H1 (cell line): ENCODE measurements at regions not wholly inside any gene's neighbourhood (a gene's known extent, or its start where the extent isn't known, plus 50 kb on each side); places are given as distances from the start of the nearest gene placed in this dataset.

Experiments used
- CTCF ChIA-PET: fragments of 300-600 bp; sonication (Branson Sonifier 250); formaldehyde crosslinking; loops from one replicate; lab custom pipeline; 2021; ENCODE audit not compliant: partially characterized antibody; lab: Charles Lee
- POLR2A ChIA-PET: fragments of 300-600 bp; sonication (Branson Sonifier 250); formaldehyde crosslinking; loops from one replicate; lab custom pipeline; 2021; ENCODE audit warnings: inconsistent platforms; ENCODE audit not compliant: partially characterized antibody; lab: Charles Lee
- DNase-seq, 2 experiments: peaks; one replicate each; pipeline versions ENCODE4 v3.0.0 to v3.0.0-alpha.2; 2010 to 2022; ENCODE audit warnings: low spot score in 2 of 2, low read depth in 1 of 2, mixed read lengths in 1 of 2
- FAIRE-seq: peaks from 2 replicates; lab custom pipeline; 2011; peaks lifted over from hg19 to GRCh38; lab: Jason Lieb, UNC
- H2AFZ ChIP-seq: 2 replicates; pipeline ENCODE4 v1.8.1; 2012; ENCODE audit warnings: low read length, inconsistent platforms
- H2AK5ac ChIP-seq: 2 replicates; pipeline ENCODE4 v1.6.1; 2013; ENCODE audit warnings: low read depth, low read length
- H2BK120ac ChIP-seq: replicated peaks from 2 replicates; pipeline ENCODE3; 2013; ENCODE audit warnings: low read depth, low read length, inconsistent platforms
- H2BK12ac ChIP-seq: 2 replicates; pipeline ENCODE4 v1.6.1; 2013; ENCODE audit warnings: low read depth, low read length
- H2BK15ac ChIP-seq: 2 replicates; pipeline ENCODE4 v1.6.1; 2013; ENCODE audit warnings: low read length
- H2BK20ac ChIP-seq: 2 replicates; pipeline ENCODE4 v1.6.1; 2013; ENCODE audit warnings: low read length
- H2BK5ac ChIP-seq: 2 replicates; pipeline ENCODE4 v1.6.1; 2013; ENCODE audit warnings: low read depth, low read length
- H3K14ac ChIP-seq: 2 replicates; pipeline ENCODE4 v1.6.1; 2013; ENCODE audit warnings: inconsistent platforms; ENCODE audit not compliant: insufficient read length
- H3K18ac ChIP-seq: 2 replicates; pipeline ENCODE4 v1.6.1; 2013; ENCODE audit warnings: low read length; ENCODE audit errors: extremely low read depth
- H3K23ac ChIP-seq: 2 replicates; pipeline ENCODE4 v1.6.1; 2013; ENCODE audit warnings: inconsistent platforms; ENCODE audit not compliant: insufficient read length
- H3K23me2 ChIP-seq: 2 replicates; pipeline ENCODE4 v1.6.1; 2013; ENCODE audit warnings: low read depth, low read length
- H3K27ac ChIP-seq: 2 replicates; pipeline ENCODE4 v1.6.1; 2011; ENCODE audit warnings: low read depth, low read length, inconsistent platforms
- H3K27me3 ChIP-seq, 4 experiments: replicated peaks in 1 of 4; 1 replicate in 1 of 4; 2 replicates in 3 of 4; pipeline versions ENCODE4 v1.6.1 to v1.8.1; 2011 to 2013; ENCODE audit warnings: low read length in 3 of 4, mild to moderate bottlenecking in 3 of 4, inconsistent platforms in 2 of 4, mixed read lengths in 2 of 4, moderate library complexity in 1 of 4; ENCODE audit not compliant: control insufficient read depth in 3 of 4, insufficient read depth in 3 of 4; ENCODE audit errors: extremely low read depth in 1 of 4
- H3K36me3 ChIP-seq, 4 experiments: 2 replicates each; pipeline versions ENCODE4 v1.6.1 to v1.8.1; 2011 to 2013; ENCODE audit warnings: mild to moderate bottlenecking in 4 of 4, low read length in 3 of 4, moderate library complexity in 2 of 4, control low read depth in 1 of 4, inconsistent platforms in 1 of 4; ENCODE audit not compliant: insufficient read depth in 4 of 4, control insufficient read depth in 2 of 4
- H3K4ac ChIP-seq: replicated peaks from 2 replicates; pipeline ENCODE3; 2013; ENCODE audit warnings: low read length, low read depth, mixed read lengths, inconsistent platforms; ENCODE audit not compliant: insufficient read length
- H3K4me1 ChIP-seq, 4 experiments: replicated peaks in 1 of 4; 1 replicate in 1 of 4; 2 replicates in 3 of 4; pipeline versions ENCODE4 v1.6.1 to v1.8.1; 2011 to 2013; ENCODE audit warnings: low read length in 3 of 4, inconsistent platforms in 2 of 4, mixed read lengths in 1 of 4; ENCODE audit not compliant: insufficient read depth in 4 of 4, control insufficient read depth in 3 of 4
- H3K4me2 ChIP-seq, 2 experiments: 2 replicates each; pipeline versions ENCODE4 v1.6.1 to v1.8.1; 2011 to 2013; ENCODE audit warnings: low read depth in 2 of 2, low read length in 2 of 2, control low read depth in 1 of 2, inconsistent platforms in 1 of 2, mild to moderate bottlenecking in 1 of 2; ENCODE audit not compliant: insufficient read depth in 1 of 2
- H3K4me3 ChIP-seq, 4 experiments: fragments of 200-600, 300-600 bp in 1 of 4; sonication (generic), shearing (Covaris generic), sonication (Bioruptor Twin) in 1 of 4; 2 replicates each; pipeline versions ENCODE4 v1.5.1 to v1.8.1; 2011 to 2016; ENCODE audit warnings: low read length in 4 of 4, low read depth in 3 of 4, control low read depth in 2 of 4, inconsistent platforms in 2 of 4, mild to moderate bottlenecking in 2 of 4, mixed read lengths in 1 of 4, moderate library complexity in 1 of 4; ENCODE audit not compliant: insufficient read depth in 2 of 4; ENCODE audit errors: extremely low read depth in 1 of 4
- H3K56ac ChIP-seq: replicated peaks from 2 replicates; pipeline ENCODE3; 2013; ENCODE audit warnings: low read depth, mild to moderate bottlenecking, mixed read lengths, low read length, inconsistent platforms; ENCODE audit not compliant: insufficient read length
- H3K79me1 ChIP-seq: 2 replicates; pipeline ENCODE4 v1.6.1; 2013; ENCODE audit warnings: low read depth, low read length, control low read depth
- H3K79me2 ChIP-seq, 2 experiments: 2 replicates each; pipeline versions ENCODE4 v1.6.1 to v1.8.1; 2012 to 2013; ENCODE audit warnings: low read length in 2 of 2, mild to moderate bottlenecking in 2 of 2, inconsistent platforms in 1 of 2; ENCODE audit not compliant: insufficient read depth in 2 of 2, control insufficient read depth in 1 of 2
- H3K9ac ChIP-seq, 4 experiments: replicated peaks in 1 of 4; 1 replicate in 1 of 4; 2 replicates in 3 of 4; pipeline versions ENCODE4 v1.6.1 to v1.8.1; 2011 to 2013; ENCODE audit warnings: low read depth in 3 of 4, low read length in 3 of 4, control low read depth in 2 of 4, mild to moderate bottlenecking in 2 of 4, moderate library complexity in 2 of 4, inconsistent platforms in 1 of 4; ENCODE audit errors: extremely low read depth in 1 of 4
- H3K9me3 ChIP-seq, 2 experiments: 2 replicates each; pipeline versions ENCODE4 v1.6.1 to v1.8.1; 2012 to 2013; ENCODE audit warnings: mild to moderate bottlenecking in 2 of 2, moderate library complexity in 2 of 2, control low read depth in 1 of 2, inconsistent platforms in 1 of 2, low read depth in 1 of 2, low read length in 1 of 2, mixed read lengths in 1 of 2; ENCODE audit not compliant: insufficient read depth in 2 of 2
- H4K20me1 ChIP-seq, 2 experiments: replicated peaks in 1 of 2; 2 replicates each; pipeline versions ENCODE3 to v1.8.1; 2011 to 2013; ENCODE audit warnings: inconsistent platforms in 2 of 2, low read length in 2 of 2, mild to moderate bottlenecking in 1 of 2; ENCODE audit not compliant: insufficient read depth in 2 of 2, control insufficient read depth in 1 of 2
- H4K5ac ChIP-seq: 2 replicates; pipeline ENCODE4 v1.6.1; 2013; ENCODE audit warnings: low read length, low read depth, mixed read lengths, inconsistent platforms; ENCODE audit not compliant: insufficient read length
- H4K8ac ChIP-seq: 2 replicates; pipeline ENCODE4 v1.8.0; 2013; ENCODE audit warnings: mild to moderate bottlenecking, moderate library complexity, low read length, inconsistent platforms; ENCODE audit not compliant: insufficient read depth; ENCODE audit errors: extremely low read depth
- H4K91ac ChIP-seq: replicated peaks from 2 replicates; pipeline ENCODE3; 2013; ENCODE audit warnings: low read length, mixed read lengths, inconsistent platforms; ENCODE audit not compliant: insufficient read length
- CBX8 ChIP-seq: fragments of 300-800, 300-1000 bp; sonication (generic); IDR thresholded peaks from 2 replicates; pipeline ENCODE4 v1.7.1; 2016; ENCODE audit warnings: low read depth, low read length, borderline replicate concordance
- CHD1 ChIP-seq: IDR thresholded peaks from 2 replicates; pipeline ENCODE4 v1.6.1; 2012; ENCODE audit warnings: low read depth, low read length, improper control_type of control experiment
- CREB1 ChIP-seq: IDR thresholded peaks from 2 replicates; pipeline ENCODE4 v1.6.1; 2012; ENCODE audit warnings: inconsistent platforms
- EP300 ChIP-seq, 2 experiments: IDR thresholded peaks; 1 replicate in 1 of 2; 2 replicates in 1 of 2; pipeline ENCODE4 v1.6.1; 2011 to 2012; ENCODE audit warnings: low read depth in 2 of 2, low read length in 2 of 2, mild to moderate bottlenecking in 2 of 2, borderline replicate concordance in 1 of 2, inconsistent platforms in 1 of 2, moderate library complexity in 1 of 2
- GABPA ChIP-seq: IDR thresholded peaks from 2 replicates; pipeline ENCODE4 v1.6.1; 2011; ENCODE audit warnings: mild to moderate bottlenecking, low read length, moderate library complexity, borderline replicate concordance; ENCODE audit not compliant: insufficient read depth
- HDAC2 ChIP-seq, 2 experiments: fragments of 300-600 bp in 1 of 2; sonication (generic) in 1 of 2; IDR thresholded peaks; 2 replicates each; pipeline ENCODE4 v1.6.1; 2011 to 2012; ENCODE audit warnings: low read depth in 2 of 2, low read length in 2 of 2, mild to moderate bottlenecking in 2 of 2, moderate library complexity in 2 of 2, borderline replicate concordance in 1 of 2, inconsistent platforms in 1 of 2
- JUND ChIP-seq: IDR thresholded peaks from 2 replicates; pipeline ENCODE4 v1.6.1; 2011; ENCODE audit warnings: mild to moderate bottlenecking, improper control_type of control experiment, low read length
- RNF2 ChIP-seq: fragments of 200-900, 300-1000 bp; sonication (generic); IDR thresholded peaks from 2 replicates; pipeline ENCODE4 v1.7.1; 2016; ENCODE audit warnings: borderline replicate concordance, low read depth, mild to moderate bottlenecking, antibody characterized with exemption, low read length; ENCODE audit not compliant: poor library complexity, severe bottlenecking; ENCODE audit errors: missing control alignments
- SAP30 ChIP-seq: fragments of 300-600 bp; sonication (generic); IDR thresholded peaks from 2 replicates; pipeline ENCODE4 v1.7.1; 2012; ENCODE audit warnings: low read length, moderate library complexity, mild to moderate bottlenecking, inconsistent platforms; ENCODE audit not compliant: insufficient read depth, insufficient replicate concordance
- SIX5 ChIP-seq: IDR thresholded peaks from 2 replicates; pipeline ENCODE4 v1.6.1; 2011; ENCODE audit warnings: mild to moderate bottlenecking, low read depth, low read length
- SRF ChIP-seq: IDR thresholded peaks from 2 replicates; pipeline ENCODE4 v1.6.1; 2011; ENCODE audit warnings: mild to moderate bottlenecking, low read depth, low read length, moderate library complexity
- SUZ12 ChIP-seq: fragments of 200-600 bp; sonication (generic); IDR thresholded peaks from 2 replicates; pipeline ENCODE4 v1.6.1; 2012; ENCODE audit warnings: mild to moderate bottlenecking, inconsistent platforms, low read length, moderate library complexity, mixed read lengths
- TEAD4 ChIP-seq: IDR thresholded peaks from 2 replicates; pipeline ENCODE4 v1.6.1; 2012; ENCODE audit warnings: low read depth, low read length, inconsistent platforms, mixed read lengths
- TF ChIP-seq, protein P1 (sequence below): IDR thresholded peaks from 2 replicates; pipeline ENCODE4 v1.6.1; 2011; ENCODE audit warnings: low read depth, mild to moderate bottlenecking, low read length; ENCODE audit not compliant: insufficient read depth

- Histone ChIP-seq H3K56ac (no peak overlapping the region), H3K4me3 (no peak overlapping the region), H2BK20ac (no peak overlapping the region), H3K27me3 (no peaks in the 10 kb centered on the region), H3K4me2 (no peak overlapping the region), H4K5ac (no peak overlapping the region), H2BK12ac (no peak overlapping the region), H3K27ac (no peak overlapping the region), H4K91ac (no peak overlapping the region), H2AK5ac (no peak overlapping the region), H2BK5ac (no peak overlapping the region), H3K79me1 (no peaks in the 10 kb centered on the region), H3K18ac (no peak overlapping the region), H3K9me3 (no peaks in the 10 kb centered on the region), H3K9ac (no peak overlapping the region), H3K4ac (no peak overlapping the region), H3K79me2 (no peaks in the 10 kb centered on the region), H2BK15ac (no peak overlapping the region), H3K23me2 (no peaks in the 10 kb centered on the region), H3K36me3 (no peaks in the 10 kb centered on the region), H4K8ac (no peak overlapping the region), H3K14ac (no peak overlapping the region), H3K4me1 (no peaks in the 10 kb centered on the region), H2BK120ac (no peak overlapping the region), H2AFZ (no peak overlapping the region), H3K23ac (no peak overlapping the region), H4K20me1 (no peaks in the 10 kb centered on the region)
- POLR2A ChIA-PET = no interaction called here
- FAIRE-seq = no peak
- DNase-seq = no peak
- CTCF ChIA-PET = interaction anchor here (0.7 kb wide), 1 partner anchor 11 kb away, joined by 3 read pairs; no protein-coding TSS in a partner anchor
- TF ChIP-seq HDAC2 (IDR thresholded peaks at IDR 0.05; ENCODE audit: borderline replicate concordance in 1 of 2, low read depth in 2 of 2, low read length in 2 of 2) = no peak
- TF ChIP-seq CHD1 = no peak
- TF ChIP-seq SAP30 = no peak
- no peak for TF ChIP-seq CREB1
- TF ChIP-seq RNF2 = no peak
- TF ChIP-seq SIX5 = no peak
- TF ChIP-seq GABPA = no peak
- TF ChIP-seq CBX8 = no peak
- no peak for TF ChIP-seq TEAD4
- no peak for TF ChIP-seq SUZ12
- no peak for TF ChIP-seq SRF
- TF ChIP-seq, protein P1, sequence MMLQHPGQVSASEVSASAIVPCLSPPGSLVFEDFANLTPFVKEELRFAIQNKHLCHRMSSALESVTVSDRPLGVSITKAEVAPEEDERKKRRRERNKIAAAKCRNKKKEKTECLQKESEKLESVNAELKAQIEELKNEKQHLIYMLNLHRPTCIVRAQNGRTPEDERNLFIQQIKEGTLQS = no peak
- TF ChIP-seq EP300 (IDR thresholded peaks at IDR 0.05; ENCODE audit: borderline replicate concordance in 1 of 2, low read depth in 2 of 2, low read length in 2 of 2) = no peak
- no peak for TF ChIP-seq JUND
Measured at GRCh38 chr14:86310611-86311010, 780.7 kb downstream of the FLRT2 start.
